Activated CD4-positive, alpha-beta T cell treated with anti-CD3 and anti-CD28 coated beads, Interleukin-2, amount 10 ng/mL, durations not matched to agents 7 days and 5 days (primary cell): ENCODE measurements at regions not wholly inside any gene's neighbourhood (a gene's known extent, or its start where the extent isn't known, plus 50 kb on each side); places are given as distances from the start of the nearest gene placed in this dataset.

Source experiments
- CTCF ChIA-PET: fragments of 350-600 bp; sonication (Branson Sonifier 250); formaldehyde crosslinking; loops from one replicate; lab custom pipeline; 2021; ENCODE audit warnings: antibody characterized with exemption; lab: Charles Lee
- POLR2A ChIA-PET: fragments of 350-600 bp; sonication (Branson Sonifier 250); formaldehyde crosslinking; loops from one replicate; lab custom pipeline; 2021; ENCODE audit warnings: antibody characterized with exemption; lab: Charles Lee
- DNase-seq: peaks from one replicate; pipeline ENCODE4 v3.0.0-alpha.2; 2020
- H3K27ac Mint-ChIP-seq: one replicate; pipeline ENCODE4 v1.8.0; 2021; ENCODE audit warnings: mild to moderate bottlenecking, moderate library complexity, mixed read lengths
- H3K27me3 Mint-ChIP-seq: one replicate; pipeline ENCODE4 v1.8.0; 2021; ENCODE audit warnings: mixed read lengths
- H3K36me3 Mint-ChIP-seq: one replicate; pipeline ENCODE4 v1.8.0; 2021; ENCODE audit warnings: low read depth, mixed read lengths
- H3K4me1 Mint-ChIP-seq: one replicate; pipeline ENCODE4 v1.8.0; 2021; ENCODE audit warnings: mixed read lengths
- H3K4me3 Mint-ChIP-seq: one replicate; pipeline ENCODE4 v1.8.0; 2021; ENCODE audit warnings: mild to moderate bottlenecking, moderate library complexity, mixed read lengths
- H3K9me3 Mint-ChIP-seq: one replicate; pipeline ENCODE4 v1.8.0; 2021; ENCODE audit warnings: mixed read lengths

DNA sequence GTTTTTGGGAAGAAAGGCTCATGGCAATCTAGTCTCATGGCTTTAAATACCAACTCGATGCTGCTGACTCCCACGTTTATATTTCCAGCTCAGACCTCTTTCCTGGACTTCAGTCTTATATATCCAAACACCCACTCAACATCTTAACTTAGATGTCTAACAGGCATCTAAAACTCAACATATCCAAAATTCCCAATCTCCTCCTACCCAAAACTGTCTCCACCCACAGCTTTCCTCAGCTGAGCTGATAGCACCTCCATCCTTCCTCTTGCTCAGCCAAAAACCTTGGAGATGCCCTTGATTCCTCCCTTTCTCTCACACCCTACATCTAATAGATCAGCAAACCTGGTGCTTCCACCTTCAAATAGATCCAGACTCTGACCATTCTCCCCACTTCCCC is 202.5 kb downstream of the TLE3 start:
- no peaks in the 10 kb centered on the region for H3K36me3 Mint-ChIP-seq
- peak overlapping the region; percentile 6 for H3K27ac Mint-ChIP-seq
- H3K9me3 Mint-ChIP-seq: peaks cover 7% of the 10 kb centered on the region
- ChIA-PET POLR2A (no interaction called here), CTCF (interaction anchor here (2.0 kb wide), 1 partner anchor 29 kb away, joined by 5 read pairs; no protein-coding TSS in a partner anchor)
- peaks cover 24% of the 10 kb centered on the region for H3K27me3 Mint-ChIP-seq
- no peaks in the 10 kb centered on the region for H3K4me1 Mint-ChIP-seq
- H3K4me3 Mint-ChIP-seq: no peak overlapping the region
- no peak for DNase-seq

GRCh38 chr15:69896606-69897005 is 201.1 kb downstream of the TLE3 start:
- H3K27ac Mint-ChIP-seq: no peak overlapping the region
- no peak overlapping the region for H3K4me3 Mint-ChIP-seq
- no peaks in the 10 kb centered on the region for H3K36me3 Mint-ChIP-seq
- H3K9me3 Mint-ChIP-seq: peaks cover 7% of the 10 kb centered on the region
- no peaks in the 10 kb centered on the region for H3K4me1 Mint-ChIP-seq
- CTCF ChIA-PET: interaction anchor here (0.6 to 1.2 kb wide), 2 partner anchors 14 to 453 kb away, joined by 3 to 4 read pairs; no protein-coding TSS in a partner anchor
- H3K27me3 Mint-ChIP-seq: peaks cover 23% of the 10 kb centered on the region
- DNase-seq: no peak
- POLR2A ChIA-PET: no interaction called here

GRCh38 chr15:69897061-69897460 is 200.7 kb downstream of the TLE3 start:
- H3K36me3 Mint-ChIP-seq: no peaks in the 10 kb centered on the region
- CTCF ChIA-PET: interaction anchor here (0.6 to 1.2 kb wide), 2 partner anchors 14 to 453 kb away, joined by 3 to 4 read pairs; no protein-coding TSS in a partner anchor
- DNase-seq: no peak
- H3K27ac Mint-ChIP-seq: no peak overlapping the region
- no peaks in the 10 kb centered on the region for H3K4me1 Mint-ChIP-seq
- no peak overlapping the region for H3K4me3 Mint-ChIP-seq
- POLR2A ChIA-PET: no interaction called here
- H3K27me3 Mint-ChIP-seq: peaks cover 23% of the 10 kb centered on the region
- peaks cover 7% of the 10 kb centered on the region for H3K9me3 Mint-ChIP-seq

- Mint-ChIP-seq H3K4me3 (no peak overlapping the region), H3K36me3 (no peaks in the 10 kb centered on the region), H3K9me3 (peaks cover 7% of the 10 kb centered on the region), H3K27ac (no peak overlapping the region), H3K4me1 (no peaks in the 10 kb centered on the region), H3K27me3 (peaks cover 23% of the 10 kb centered on the region)
- CTCF ChIA-PET: interaction anchor here (1.2 kb wide), 1 partner anchor 13 kb away, joined by 3 read pairs; no protein-coding TSS in a partner anchor
- POLR2A ChIA-PET: no interaction called here
- no peak for DNase-seq
These were observed 200.1 kb downstream of the TLE3 start for GRCh38 chr15:69897471-69898237.

- Mint-ChIP-seq H3K36me3 (no peaks in the 10 kb centered on the region), H3K27me3 (peaks cover 23% of the 10 kb centered on the region), H3K9me3 (peaks cover 7% of the 10 kb centered on the region), H3K27ac (no peak overlapping the region), H3K4me3 (no peak overlapping the region), H3K4me1 (no peaks in the 10 kb centered on the region)
- CTCF ChIA-PET: interaction anchor here (0.6 to 1.5 kb wide), 2 partner anchors 10 to 99 kb away, joined by 4 read pairs; no protein-coding TSS in a partner anchor
- DNase-seq: no peak
- POLR2A ChIA-PET: no interaction called here
These were observed 199.5 kb downstream of the TLE3 start for GRCh38 chr15:69898243-69898642.

DNA sequence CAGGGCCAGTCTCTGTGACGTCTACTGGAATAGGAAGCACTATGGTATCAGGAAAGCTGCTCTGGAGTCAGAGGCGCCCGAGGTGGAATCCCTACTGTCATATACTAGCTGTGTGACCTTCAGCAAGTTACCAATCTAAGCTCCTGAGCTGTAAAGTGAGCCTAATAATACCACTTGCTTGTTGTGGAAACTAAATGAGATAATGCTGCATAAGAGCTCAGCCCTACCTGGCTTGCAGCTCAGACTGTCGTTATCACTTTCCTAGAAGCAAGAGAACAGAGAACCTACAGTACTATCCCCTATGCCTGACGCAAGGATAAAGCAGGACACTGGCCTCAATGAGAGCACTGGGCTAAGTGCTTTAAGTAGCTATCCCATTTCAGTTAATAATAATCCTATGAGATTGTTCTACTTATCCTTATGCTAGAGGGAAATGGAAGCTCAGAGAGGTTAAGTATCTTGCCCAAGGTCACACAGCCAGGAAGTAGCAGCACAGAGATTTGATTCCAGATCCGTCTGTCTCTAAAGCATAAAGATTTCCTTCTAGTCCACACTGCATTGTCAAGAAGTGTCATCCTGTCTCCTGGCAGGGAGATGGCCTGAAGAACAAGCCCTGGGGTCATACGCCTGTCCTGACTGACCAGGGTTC is 195.2 kb downstream of the TLE3 start:
- no peak for DNase-seq
- ChIA-PET POLR2A (no interaction called here), CTCF (interaction anchor here (0.6 kb wide), 1 partner anchor 43 kb away, joined by 3 read pairs; no protein-coding TSS in a partner anchor)
- H3K4me1 Mint-ChIP-seq: no peaks in the 10 kb centered on the region
- no peak overlapping the region for H3K27ac Mint-ChIP-seq
- no peaks in the 10 kb centered on the region for H3K9me3 Mint-ChIP-seq
- no peaks in the 10 kb centered on the region for H3K36me3 Mint-ChIP-seq
- H3K27me3 Mint-ChIP-seq: peaks cover 3% of the 10 kb centered on the region
- H3K4me3 Mint-ChIP-seq: no peak overlapping the region

DNA sequence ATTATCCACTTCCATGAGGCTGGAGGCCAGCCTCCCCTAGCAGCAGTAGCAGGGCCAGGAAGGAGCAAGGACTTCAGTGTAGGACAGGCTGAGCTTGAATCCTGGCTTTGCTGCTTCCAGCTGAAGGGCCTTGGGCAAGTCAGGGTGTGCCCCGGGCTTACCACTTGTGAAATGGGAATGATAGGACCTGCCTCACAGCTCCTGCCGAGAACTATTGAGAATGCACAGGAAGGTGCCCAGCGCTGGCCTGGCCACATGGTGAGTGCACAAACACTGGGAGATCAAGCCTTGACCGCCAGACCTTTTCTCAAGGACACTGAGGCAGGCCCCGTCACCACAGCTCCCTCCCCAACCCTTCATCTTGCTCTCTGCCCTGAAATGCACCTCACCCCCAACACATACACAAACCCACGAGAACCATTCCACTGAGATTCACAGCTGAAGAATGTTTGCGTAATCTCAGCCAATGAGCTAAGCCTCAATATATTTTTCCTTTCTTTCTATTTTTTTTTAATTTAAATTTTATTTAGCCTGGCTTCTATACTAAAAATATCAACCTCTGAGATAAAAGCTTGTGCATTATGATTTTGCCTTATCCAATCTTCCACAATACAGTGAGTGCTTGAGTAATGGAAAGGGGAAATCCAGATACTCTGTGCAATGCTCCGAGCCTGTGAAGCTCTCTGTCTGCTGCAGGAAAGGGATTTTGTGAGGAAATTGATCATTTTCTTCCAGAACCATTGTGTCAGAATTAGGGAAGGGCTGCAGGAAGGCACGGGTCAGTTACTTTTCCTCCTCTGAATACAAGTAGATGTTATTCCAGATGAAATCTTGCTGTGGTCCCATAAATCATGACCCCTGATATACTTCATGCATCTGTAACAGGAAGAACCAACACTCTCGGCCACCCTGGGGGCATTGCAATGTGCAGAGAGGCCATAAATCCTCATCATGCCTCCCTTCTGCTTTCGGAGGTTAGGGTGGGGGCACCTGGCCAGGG is 193.9 kb downstream of the TLE3 start:
- DNase-seq: no peak
- Mint-ChIP-seq H3K4me1 (no peaks in the 10 kb centered on the region), H3K27me3 (peaks cover 3% of the 10 kb centered on the region), H3K36me3 (no peaks in the 10 kb centered on the region), H3K9me3 (no peaks in the 10 kb centered on the region), H3K4me3 (no peak overlapping the region), H3K27ac (no peak overlapping the region)
- ChIA-PET CTCF (interaction anchor here (0.6 to 0.9 kb wide), 2 partner anchors 64 to 617 kb away, joined by 3 read pairs; no protein-coding TSS in a partner anchor), POLR2A (no interaction called here)

DNA sequence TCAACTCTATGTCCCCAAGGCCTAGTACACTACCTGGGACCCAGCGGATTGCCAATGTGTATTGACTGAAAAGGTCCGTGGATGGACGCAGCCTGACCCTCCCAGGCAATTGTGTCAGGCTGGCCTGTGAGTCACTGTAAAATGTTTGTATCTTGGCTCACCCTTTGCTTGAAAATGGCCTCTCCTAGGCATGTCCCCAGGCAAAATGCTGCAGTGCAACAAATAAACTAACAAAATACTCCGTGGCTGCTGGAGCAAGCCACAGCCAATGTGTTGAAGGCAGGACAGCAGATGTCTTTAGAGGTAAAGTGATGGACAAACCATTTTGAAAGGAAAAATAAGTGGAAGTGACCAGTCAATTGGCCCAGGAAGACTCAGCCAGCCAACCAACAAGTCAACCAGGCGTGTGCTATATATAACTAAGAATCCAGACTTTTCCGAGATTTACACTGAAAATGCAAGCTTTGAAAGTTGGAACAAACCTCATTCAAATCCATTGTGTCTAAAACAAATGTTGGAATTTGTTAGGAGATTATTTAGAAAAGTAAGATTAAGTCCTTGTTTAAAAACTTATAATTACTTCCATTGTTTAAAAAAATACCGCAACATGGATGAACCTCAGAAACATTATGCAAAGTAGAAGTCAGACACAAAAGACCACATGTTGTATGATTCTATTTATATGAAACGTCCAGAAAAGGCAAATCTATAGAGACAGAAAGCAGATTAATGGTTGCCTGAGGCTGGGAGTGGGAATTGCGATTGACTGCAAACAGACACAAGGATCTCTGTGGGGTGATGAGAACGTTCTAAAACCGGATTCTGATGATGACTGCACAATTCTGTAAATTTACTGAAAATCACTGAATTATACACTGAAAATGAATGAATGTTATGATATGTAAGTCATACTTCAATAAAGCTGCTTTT is 191.2 kb downstream of the TLE3 start:
- Mint-ChIP-seq H3K36me3 (no peaks in the 10 kb centered on the region), H3K27ac (no peak overlapping the region), H3K27me3 (peaks cover 6% of the 10 kb centered on the region), H3K4me1 (no peaks in the 10 kb centered on the region), H3K9me3 (peaks cover 5% of the 10 kb centered on the region), H3K4me3 (no peak overlapping the region)
- DNase-seq: no peak
- ChIA-PET CTCF (interaction anchor here (0.6 kb wide), 1 partner anchor 87 kb away, joined by 4 read pairs; no protein-coding TSS in a partner anchor), POLR2A (no interaction called here)

GRCh38 chr15:69908060-69908459 is 189.7 kb downstream of the TLE3 start:
- Mint-ChIP-seq H3K27me3 (peaks cover 6% of the 10 kb centered on the region), H3K4me3 (no peak overlapping the region), H3K9me3 (peaks cover 5% of the 10 kb centered on the region), H3K36me3 (no peaks in the 10 kb centered on the region), H3K27ac (no peak overlapping the region), H3K4me1 (no peaks in the 10 kb centered on the region)
- ChIA-PET POLR2A (interaction anchor here (0.6 kb wide), 1 partner anchor 131 kb away, joined by 3 read pairs; no protein-coding TSS in a partner anchor), CTCF (interaction anchor here (0.7 to 1.6 kb wide), 2 partner anchors 9 to 442 kb away, joined by 4 to 5 read pairs; no protein-coding TSS in a partner anchor)
- DNase-seq: no peak

- CTCF ChIA-PET: interaction anchor here (1.6 kb wide), 1 partner anchor 8 kb away, joined by 4 read pairs; no protein-coding TSS in a partner anchor
- H3K4me3 Mint-ChIP-seq: no peak overlapping the region
- H3K36me3 Mint-ChIP-seq: no peaks in the 10 kb centered on the region
- peaks cover 5% of the 10 kb centered on the region for H3K9me3 Mint-ChIP-seq
- H3K27me3 Mint-ChIP-seq: peaks cover 6% of the 10 kb centered on the region
- H3K27ac Mint-ChIP-seq: no peak overlapping the region
- POLR2A ChIA-PET: no interaction called here
- no peak for DNase-seq
- no peaks in the 10 kb centered on the region for H3K4me1 Mint-ChIP-seq
These were observed 188.9 kb downstream of the TLE3 start for GRCh38 chr15:69908590-69909420.
